ENCODE measurements at regions not wholly inside any gene's neighbourhood (a gene's known extent, or its start where the extent isn't known, plus 50 kb on each side); places are given as distances from the start of the nearest gene placed in this dataset.

DNA sequence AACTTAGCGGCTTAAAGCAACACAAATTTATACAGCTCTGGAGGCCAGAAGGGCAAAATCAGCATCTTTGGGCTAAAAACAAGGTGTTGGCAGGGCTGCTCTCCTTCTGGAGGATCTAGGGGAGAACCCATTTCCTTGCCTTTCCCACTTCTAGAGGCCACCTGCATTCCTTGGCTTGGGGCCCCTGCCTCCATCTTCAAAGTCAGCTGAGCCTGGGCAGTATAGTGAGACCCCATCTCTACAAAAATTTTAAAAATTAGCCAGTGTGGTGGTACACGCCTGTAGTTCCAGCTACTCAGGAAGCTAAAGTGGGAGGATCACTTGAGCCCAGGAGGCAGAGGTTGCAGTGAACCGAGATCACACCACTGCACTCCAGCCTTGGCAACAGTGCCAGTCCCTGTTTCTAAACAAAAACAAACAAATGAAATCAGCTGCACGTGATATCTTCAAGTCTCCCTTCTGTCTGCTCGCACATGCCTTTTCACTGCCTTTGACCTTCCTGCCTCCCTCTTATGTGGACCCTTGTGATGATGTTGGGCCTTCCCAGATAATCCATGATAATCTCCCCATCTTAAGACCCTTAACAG, 200.6 kb downstream of the ZFP36L2 start:
- TF ChIP-seq, protein P1, sequence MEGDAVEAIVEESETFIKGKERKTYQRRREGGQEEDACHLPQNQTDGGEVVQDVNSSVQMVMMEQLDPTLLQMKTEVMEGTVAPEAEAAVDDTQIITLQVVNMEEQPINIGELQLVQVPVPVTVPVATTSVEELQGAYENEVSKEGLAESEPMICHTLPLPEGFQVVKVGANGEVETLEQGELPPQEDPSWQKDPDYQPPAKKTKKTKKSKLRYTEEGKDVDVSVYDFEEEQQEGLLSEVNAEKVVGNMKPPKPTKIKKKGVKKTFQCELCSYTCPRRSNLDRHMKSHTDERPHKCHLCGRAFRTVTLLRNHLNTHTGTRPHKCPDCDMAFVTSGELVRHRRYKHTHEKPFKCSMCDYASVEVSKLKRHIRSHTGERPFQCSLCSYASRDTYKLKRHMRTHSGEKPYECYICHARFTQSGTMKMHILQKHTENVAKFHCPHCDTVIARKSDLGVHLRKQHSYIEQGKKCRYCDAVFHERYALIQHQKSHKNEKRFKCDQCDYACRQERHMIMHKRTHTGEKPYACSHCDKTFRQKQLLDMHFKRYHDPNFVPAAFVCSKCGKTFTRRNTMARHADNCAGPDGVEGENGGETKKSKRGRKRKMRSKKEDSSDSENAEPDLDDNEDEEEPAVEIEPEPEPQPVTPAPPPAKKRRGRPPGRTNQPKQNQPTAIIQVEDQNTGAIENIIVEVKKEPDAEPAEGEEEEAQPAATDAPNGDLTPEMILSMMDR (conservative IDR thresholded peaks at IDR 0.05; ENCODE audit: low read length), result no peak
- TF ChIP-seq EZH2phosphoT487 (IDR thresholded peaks at IDR 0.05; ENCODE audit: borderline replicate concordance, low read depth, low read length), result no peak

Measured in OCI-LY7 (cell line).